GM18870 (cell line): ENCODE measurements at regions not wholly inside any gene's neighbourhood (a gene's known extent, or its start where the extent isn't known, plus 50 kb on each side); places are given as distances from the start of the nearest gene placed in this dataset.

Experiments used
- ATAC-seq: cut with Tn5 transposase; IDR thresholded peaks from one replicate; pipeline ENCODE4 v1.9.1; 2021; ENCODE audit warnings: moderate library complexity; ENCODE audit not compliant: unreplicated experiment

DNA sequence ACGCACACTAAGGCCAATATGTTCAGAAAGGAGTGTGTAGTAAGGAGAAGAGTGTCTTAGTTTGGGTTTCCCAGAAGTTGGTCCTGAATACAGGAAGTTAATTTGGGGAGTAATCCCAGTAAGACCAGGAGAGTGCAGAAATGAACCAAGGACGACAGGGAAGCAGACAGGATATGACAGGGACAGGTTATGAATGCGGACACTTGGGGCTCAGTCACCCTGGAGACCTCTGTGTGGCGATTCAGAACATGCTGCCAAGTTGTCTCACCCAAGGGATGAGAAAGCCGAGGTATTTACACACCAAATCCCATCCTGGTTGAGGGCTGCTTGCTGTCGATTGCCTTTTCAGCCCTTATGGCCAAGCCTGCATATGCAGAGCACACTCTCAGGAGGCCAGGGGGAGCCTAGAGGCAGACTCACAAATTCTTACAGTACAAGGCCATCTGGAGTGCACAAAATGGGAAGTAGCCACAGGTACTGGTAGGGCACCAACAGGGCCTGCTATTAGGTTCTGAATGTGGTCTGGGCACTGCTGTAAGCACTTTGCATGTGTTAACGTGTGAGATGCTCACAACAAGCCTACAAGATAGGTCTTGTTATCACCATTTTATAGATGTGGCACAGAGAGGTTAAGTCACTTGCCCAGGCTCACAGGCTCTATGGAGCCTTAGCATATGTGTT, 233.1 kb upstream of the ANKRD55 start:
- no peak for ATAC-seq

DNA sequence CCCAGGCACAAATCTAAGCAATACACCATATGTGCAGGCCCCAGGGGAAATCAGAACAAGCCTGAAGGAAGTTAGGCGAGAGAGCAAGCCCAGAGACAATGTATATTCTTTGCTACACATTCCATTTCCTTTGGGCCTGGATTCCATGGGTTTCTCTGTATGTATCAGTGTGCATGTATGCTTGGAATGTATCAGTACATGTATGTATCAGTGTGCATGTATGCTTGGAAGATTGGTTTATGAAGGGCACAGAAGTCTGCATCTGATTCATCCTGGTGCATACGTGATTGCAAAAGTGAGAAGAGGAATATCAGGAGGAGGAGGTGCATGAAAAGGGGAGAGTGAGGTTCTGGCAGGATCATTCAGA, 232.6 kb upstream of the ANKRD55 start:
- ATAC-seq, result no peak

DNA sequence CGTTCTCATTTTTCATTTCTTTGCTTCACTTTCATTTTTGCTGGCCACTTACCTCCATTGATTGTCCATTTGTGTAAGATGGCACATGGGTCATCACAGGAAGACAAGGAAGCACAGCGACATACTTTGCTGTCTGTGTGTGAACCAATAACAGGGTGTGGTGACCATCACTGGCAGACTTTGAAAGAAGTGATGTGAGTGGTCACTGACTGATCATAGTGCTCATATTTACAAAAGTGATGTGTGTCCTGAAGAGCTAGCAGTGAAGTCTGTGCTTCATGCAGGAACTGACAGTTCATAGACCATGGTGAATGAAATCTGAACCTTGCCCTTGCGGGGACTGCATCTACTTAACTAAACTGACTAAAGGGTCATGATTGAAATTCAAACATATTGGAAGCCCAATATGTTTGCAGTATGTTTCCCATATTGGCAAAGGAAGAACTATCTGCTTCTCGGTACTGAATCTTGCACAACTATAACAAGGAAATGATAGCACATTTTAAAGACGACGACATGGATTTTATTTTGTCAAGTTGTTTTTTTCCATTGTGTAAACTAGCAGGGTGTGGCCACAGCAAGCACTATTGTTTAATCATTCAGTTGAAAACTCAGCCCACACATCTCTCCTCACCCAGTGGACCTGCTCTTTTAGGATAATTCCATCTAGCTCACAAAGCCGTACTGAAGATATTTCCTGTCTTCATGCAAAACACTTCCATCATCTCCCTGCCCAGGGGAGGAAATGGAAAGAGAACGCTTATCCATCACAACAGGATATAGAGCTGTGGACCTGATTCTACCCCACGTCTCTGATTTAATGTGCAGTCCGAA, 232.0 kb upstream of the ANKRD55 start:
- ATAC-seq, result no peak

DNA sequence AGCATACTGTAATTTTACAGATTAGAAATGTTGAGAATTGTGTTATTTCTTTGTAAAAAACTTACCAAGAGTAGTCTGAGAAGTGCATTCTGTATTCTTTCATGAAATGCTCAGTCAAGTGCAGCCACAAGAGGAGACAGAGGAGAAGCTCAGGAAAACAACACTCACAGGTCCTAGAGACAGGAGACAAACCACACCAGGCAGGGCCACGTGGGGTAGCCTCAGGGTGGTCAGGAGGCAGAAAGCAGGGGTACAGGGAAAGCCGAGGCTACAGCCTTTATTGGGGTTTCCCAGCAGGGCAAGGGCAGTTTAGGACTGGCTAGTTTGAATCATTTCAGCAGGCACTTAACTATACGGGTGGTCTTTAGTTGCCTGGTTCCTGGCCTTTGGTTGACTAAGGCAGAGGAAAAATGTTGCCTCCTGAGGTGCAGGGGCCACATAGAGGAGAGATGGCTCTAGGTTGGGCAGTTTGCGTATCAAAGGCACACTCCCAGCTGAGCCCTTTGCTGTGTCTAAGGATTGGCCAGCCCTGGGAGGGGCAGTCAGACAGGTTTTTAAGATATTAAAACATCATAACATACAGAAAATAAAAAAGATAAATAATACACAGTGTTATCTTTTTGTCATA, 230.9 kb upstream of the ANKRD55 start:
- ATAC-seq, result no peak

DNA sequence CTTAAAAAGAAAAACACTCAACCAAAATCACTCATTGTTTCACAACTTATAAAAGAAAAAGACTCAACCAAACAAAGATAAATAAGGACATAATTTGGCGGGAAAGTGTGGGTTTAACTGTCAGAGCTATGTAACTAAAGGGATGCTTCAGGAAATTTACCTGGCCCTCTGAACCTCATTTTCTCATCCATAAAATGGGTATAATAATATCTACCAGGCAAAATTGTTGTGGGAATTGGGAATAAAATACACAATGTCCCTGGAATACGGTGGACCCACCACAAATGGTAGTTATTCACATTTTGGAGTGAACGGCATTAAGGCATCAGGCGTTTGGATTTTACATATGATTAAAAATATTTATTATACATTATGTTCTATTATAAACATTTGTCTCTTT, 228.5 kb upstream of the ANKRD55 start:
- ATAC-seq, result no peak

DNA sequence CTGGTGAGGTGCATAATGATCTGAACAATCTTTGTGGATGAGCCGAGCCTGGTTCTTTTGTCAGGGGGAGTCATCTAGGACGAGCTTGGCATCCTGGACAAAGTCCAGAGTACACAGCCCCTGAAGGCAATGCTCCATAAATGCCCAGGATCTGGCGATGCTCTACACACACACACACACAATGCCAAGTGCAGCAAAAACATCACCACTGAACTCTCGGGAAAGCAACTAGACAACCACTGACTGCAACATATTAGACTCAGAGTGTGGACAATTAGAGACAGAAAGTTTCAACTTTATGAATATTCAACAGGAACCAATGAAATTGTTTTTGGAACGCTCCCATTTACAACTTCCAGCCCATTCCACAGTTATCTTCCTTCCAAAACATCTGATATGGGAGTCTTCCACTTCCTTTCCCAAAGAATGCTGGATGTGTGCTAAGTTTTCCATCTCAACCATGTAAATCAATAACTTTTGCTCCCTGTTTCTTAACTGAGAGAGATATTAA, 227.6 kb upstream of the ANKRD55 start:
- no peak for ATAC-seq

DNA sequence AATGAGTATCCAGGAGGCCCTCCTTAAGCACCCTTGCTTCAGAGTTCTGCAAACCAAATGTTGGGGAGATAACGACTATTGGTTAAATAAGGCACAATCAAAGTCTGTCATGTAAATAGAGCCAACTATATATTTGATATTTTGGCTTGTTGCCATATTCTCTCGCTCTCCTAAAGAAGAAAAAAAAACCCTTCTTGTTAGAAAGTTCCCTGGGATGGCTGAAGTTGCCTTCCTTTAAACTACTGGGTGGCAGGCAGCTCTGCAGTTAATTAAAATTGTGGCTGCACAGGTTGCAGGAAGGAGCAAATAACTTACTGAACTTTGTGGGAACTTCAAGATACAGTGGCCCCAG, 227.0 kb upstream of the ANKRD55 start:
- no peak for ATAC-seq

DNA sequence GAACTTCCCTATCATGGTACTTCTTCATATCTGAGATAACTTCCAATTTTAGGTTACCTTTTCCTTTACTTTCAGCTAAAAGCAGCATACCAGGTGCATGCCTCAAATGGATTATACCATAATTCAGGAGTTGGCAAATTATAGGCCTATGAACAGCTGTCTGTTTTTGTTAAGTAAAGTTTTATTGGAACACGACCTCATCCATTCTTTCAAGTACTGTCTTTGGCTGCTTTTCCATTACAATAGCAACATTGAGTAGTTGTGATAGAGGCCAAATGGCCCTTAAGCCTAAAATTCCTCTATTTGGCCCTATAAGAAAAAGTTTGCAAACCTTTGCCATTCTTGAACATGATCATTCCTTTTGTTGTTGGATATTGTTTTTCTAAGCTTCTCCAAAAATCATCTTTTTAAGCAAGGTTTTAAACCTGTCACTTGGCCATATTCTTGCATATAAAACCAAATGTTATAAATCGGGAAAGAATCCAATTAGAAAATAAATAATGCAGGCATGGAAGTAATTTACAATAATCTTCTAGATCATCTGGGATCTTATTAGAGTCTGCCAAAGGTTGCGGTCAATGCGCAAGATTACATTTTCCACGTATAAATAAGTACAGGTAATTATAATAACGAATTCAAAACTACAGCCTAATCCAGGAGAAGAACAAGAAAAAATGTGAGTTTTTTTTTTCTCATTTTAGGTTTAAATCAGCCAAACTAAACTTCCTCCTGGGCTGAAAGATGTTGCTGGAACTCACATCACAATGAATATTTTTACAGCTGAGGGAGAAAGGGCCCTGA, 226.5 kb upstream of the ANKRD55 start:
- ATAC-seq, result no peak

DNA sequence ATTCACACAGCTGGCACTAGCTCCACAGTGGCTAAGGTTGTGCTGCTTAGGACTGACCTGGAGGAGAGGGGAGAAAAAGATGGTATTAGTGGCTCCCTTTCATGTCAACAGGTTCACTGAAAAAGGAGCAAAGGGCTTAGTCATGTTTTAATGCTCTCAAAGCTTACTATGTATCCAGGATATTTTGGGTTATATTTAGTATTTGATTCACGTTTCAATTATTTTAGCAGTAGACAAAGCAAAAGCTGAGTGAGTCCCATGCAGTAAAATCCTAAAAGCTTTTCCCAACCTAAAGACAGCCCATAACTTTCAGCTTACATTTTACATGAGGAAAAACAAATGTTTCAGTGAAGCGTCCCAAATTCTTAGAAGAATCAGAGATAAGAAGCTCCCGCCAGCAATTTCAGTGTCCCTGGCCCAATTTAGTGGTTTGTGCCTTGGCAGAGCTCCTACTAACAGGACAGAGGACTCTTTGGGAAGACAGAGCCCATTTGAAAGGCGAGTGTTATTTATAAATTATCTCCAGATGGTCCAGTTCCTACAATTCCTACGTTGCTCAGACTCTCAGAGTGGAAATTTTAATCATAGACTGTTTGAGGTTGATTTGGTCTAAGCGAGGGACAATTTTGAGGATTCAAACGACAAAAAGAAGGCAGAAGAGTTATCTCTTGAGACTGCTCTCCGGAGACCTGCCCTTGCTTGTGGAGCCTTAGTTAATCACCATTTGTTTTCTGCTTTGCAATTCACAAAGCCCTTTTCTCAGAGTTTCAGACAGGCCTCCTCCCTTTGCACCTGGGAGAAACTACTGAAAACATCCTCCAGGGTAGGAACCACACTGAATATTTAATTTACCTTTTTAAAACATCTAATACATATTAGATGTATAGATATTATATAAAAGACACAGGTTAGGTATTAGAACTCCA, 225.0 kb upstream of the ANKRD55 start:
- ATAC-seq, result no peak

DNA sequence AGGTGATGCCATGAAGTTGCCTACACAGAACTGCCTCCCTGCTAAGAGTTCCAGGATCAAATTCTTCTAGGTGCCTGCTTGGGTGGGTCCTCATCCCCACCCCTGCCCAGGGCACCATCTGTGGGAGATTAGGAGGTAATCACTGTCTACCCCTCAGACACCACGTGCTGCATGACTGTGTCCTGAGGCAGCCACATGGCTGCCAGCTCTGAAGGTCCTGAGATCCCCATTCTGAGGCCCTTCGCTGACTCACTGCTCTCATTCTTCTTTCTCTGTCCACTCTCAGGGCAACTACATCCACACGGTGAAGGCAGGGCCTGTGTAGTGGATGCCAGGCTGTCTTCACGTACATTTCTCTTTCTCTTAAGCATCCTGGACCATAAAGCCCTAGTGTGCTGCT, 222.9 kb upstream of the ANKRD55 start:
- ATAC-seq, result no peak

DNA sequence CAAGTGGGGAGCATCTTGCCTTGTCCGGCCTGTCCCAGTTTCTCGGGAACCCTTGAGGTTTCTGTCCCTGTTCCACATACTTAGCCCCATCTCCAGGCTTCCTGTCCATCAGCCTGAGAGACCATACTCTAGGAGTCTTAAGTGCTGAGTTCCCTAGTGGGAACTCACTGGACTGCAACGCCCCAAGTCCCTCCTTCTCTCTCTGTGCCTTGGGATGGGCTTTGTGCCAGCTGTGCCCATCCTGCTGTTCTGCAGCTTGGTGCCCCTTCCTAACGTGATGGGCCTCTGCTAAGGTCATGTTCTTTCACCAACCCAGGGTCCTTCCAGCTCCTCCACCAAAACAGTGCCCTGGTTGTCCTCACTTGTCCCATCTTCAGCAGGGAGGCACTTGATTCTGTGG, 222.3 kb upstream of the ANKRD55 start:
- ATAC-seq, result no peak

DNA sequence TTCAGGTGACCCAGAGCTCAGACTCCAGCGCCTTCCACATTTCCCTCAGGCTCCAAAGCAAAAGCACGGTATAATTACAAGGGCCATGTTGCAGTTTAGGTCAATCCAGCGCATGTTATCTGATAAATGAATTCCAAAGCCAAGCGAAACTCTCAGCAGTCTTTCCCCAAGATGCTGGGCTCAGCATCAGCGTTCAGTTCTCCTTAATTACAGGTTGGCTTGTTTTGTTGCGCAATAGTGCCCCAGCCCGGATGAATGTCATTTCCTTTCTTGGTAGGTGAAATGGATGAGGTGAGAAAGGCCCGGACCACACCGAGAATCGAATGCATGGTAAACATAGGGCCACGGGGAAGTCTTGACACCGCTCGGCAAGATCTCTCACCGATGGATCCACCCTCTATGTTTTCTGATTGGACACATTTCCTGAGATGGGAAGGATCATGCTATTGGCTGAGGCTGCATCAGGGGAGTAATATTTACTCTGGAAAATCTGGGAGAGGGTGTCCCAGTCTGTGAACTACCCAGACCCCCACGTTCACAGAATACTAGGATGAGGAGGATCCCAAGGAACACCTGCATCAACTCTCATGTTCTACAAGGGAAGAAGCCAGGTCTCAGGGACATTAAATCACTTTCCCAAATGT, 221.2 kb upstream of the ANKRD55 start:
- ATAC-seq, result no peak

DNA sequence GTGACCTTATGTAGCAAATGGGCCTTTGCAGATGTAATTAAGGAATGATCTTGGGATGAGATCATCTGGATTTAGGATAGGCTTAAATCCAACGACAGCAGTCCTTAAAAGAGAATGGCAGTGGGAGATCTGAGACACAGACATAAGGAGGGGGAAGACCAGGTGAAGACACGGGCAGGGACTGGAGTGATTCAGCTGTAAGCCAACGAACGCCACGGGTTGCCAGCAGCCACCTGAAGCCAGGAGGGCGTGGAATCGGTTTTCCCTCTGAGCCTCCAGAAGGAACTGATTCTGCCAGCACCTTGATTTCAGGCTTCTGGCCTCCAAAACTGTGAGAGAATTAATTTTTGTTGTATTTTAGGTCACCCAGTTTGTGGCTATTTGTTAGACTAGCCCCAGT, 218.6 kb upstream of the ANKRD55 start:
- ATAC-seq, result no peak

DNA sequence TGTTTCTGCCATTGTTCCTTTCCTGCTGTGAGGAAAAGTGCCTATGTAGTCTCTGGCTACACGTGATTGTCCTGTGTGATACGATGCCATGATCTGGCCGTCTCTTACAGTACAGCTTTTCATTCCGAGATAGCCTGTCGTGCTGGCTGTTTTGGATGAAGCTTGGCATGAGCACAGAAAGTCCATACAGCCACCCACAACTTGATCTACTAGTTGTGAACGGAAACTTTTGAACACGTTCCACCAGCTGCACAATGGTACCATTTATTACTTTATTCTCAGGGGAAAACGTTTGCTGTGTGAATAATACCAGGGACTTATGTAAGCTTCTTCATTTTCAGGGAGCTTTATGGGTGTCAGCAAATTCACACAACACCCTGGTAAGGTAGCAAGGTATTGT, 217.6 kb upstream of the ANKRD55 start:
- no peak for ATAC-seq

DNA sequence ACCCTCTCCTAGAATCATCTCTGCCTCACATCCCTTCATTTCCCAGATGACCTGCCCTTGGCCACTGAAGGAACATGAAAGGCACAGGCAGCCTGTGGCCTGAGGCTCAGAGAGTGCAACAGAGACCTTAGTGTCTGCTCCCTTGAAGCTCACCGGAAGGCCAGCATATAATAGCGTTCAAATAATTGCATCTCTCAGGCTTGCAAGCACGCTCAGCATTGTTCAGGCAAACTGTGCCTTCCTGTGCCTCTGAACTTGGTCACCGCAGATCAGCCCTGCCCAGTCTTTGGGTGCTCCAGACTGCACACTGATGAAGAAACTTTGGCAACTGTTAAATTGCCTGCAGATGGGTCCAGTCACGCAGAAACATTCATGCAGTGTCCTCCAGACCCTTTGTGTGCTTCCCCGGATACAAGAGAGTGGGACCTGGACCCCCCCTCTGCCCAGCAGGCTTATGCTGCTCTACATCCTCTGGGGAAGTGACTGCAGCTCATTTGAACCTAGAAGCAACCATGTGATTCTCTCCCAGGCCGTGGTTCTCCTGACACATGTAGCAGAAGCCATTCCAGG, 216.0 kb upstream of the ANKRD55 start:
- ATAC-seq, result no peak

DNA sequence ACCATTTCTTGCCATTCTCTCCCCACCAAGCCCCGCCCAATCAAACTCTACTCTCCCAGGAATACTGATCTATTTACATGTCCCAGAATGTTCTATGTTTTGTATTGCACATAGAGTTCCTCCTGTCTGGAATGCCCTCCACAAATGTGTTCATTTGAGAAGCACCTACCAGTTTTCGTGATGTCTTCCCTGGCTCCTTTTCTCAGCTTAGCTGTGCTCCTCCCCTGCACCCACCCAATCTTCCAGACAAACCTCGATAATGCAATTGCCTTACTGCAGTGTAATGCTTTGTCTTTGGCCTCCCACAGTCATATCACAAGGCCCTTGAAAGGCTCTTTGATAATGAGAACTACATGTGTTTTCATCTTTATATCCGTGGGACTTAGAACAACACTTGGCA, 214.5 kb upstream of the ANKRD55 start:
- no peak for ATAC-seq

DNA sequence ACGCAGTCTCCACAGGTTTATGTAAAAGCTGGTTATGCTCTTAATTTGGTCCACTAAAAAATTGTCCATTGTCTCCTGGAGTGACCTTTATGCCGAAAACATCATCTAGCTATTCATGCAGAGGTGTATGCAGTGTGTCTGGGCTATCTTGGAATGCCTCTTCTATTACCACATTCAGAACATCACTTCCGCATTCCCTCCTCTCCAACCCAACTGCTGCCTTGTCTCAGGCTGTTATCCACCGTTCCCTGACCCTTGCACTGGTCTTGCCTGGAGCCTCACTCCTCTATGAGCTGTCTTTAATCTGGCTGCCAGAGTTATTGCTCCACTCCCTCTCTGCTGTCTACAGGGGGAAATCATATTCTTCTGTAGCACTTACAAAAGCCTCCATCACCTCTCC, 214.1 kb upstream of the ANKRD55 start:
- no peak for ATAC-seq

DNA sequence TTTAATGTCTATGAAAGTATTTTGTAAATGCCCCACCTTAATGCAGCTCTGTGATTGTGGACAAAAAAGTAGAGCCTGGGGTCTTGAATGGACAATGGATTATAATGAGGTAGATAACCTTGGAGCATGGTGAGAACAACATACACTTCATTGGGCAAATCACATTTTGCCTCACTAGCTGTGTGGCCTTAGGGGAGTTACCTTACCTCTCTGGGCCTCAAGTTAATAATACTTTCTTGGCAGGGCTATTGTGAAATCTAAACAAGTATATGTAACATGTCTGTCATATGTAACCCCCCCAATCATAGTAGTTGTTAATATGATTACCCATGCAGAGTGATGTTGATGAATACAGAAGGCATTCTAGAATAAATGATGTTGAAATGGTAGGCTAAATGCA, 213.6 kb upstream of the ANKRD55 start:
- no peak for ATAC-seq

DNA sequence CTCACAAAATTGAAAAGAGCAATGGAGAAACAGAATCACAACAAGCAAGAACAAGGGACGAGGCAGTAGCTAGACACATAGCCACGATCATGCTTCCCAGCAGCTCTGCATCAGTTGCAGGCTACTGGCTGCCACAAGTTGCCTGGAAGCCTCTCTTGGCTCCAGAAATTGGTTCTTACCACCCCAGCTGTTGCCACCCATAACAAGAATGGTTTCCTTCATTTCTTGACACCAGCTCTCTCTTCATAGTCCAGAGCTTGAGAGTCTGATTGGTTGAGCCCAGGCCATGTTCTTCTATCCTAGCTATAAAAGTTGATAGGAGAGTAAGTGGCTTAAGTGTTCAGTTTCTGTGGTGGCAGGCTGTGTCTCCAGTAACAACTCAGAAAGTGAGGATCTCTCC, 210.7 kb upstream of the ANKRD55 start:
- ATAC-seq, result no peak
